HG03558 (cell line): ENCODE measurements at regions not wholly inside any gene's neighbourhood (a gene's known extent, or its start where the extent isn't known, plus 50 kb on each side); places are given as distances from the start of the nearest gene placed in this dataset.
"Not testable (repeated sequence)": the region's sequence is repeated elsewhere in the genome, so short reads cannot be mapped to it uniquely, and the experiment has no call there.

Experiments used
- ATAC-seq: cut with Tn5 transposase; IDR thresholded peaks from one replicate; pipeline ENCODE4 v1.9.1; 2021; ENCODE audit warnings: moderate number of reproducible peaks; ENCODE audit not compliant: unreplicated experiment; ENCODE audit errors: extremely low read depth

DNA sequence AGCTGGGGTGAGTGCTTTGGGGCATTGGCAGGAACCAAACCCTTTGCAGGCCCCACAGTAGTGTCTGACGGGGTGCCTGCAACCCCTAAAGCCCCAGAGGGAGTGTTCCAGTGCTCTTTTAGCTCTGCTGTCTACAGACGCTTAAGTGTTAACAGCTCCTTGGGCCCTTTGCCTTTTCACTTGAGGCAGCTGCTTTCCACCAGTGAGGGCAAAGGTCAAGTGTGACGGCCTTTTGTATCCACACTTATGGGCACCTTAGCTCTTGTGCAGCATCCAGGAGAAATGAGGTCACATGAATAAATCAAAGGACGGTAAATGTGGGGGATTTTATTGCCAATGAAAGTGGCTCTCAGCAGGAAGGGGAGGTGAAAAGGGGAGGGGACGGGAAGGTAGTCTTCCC, 241.4 kb upstream of the PCSK5 start:
- no peak for ATAC-seq

DNA sequence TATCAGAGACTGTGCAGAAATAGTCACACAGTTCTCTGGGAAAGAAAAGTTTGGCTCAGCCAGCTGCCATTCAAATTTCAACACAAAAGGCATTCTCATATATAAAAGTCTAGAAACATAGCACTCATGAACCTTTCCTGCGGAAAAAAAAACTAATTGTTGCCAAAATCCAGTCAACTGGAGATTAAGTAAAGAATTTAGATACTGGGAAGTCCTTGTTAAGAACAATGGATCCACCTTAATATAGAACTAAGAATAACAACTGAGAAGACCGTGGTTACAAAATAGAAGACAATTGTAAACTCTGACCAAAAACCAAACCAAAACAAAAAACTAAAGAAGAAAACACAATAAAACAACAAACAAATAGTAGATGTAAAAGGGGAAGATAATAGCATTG, 238.8 kb upstream of the PCSK5 start:
- ATAC-seq, result no peak

DNA sequence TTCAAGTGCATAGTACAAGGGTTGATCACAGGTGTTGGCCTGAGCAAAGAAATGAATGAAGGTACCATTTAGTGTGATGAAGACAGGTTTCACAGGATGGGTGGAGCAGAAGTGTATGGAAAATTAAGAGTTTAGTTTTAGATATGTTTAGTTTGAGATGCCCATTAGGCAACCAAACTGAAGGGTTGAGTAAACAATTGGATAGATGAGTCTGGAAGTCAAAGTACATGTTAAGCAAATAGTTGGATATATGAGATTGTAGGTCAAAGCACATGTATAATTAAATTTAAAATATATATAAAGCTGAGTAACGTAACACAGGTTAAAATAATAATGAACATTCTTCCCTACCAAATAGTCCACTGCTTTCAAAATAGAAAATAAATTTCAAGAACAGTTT, 237.1 kb upstream of the PCSK5 start:
- ATAC-seq, result no peak

DNA sequence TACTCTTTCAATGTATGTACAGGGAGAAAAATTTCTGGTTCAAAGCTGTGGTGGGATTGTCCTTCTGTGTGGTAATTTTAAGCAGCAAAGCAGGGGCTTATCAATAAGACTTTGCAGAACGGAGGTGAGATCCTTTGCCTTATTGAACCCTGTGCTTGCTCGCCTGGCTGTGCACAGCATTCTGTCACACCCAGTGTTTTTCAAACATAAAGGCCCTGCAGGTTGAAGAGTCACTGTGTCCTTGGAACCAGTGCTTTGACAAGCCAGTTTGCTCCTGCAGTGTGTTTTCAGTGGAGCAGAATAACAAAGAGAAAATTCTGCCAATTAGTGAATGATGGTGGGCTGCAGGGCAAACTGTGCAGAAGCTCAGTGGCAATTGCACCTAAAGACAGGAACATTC, 236.7 kb upstream of the PCSK5 start:
- no peak for ATAC-seq

DNA sequence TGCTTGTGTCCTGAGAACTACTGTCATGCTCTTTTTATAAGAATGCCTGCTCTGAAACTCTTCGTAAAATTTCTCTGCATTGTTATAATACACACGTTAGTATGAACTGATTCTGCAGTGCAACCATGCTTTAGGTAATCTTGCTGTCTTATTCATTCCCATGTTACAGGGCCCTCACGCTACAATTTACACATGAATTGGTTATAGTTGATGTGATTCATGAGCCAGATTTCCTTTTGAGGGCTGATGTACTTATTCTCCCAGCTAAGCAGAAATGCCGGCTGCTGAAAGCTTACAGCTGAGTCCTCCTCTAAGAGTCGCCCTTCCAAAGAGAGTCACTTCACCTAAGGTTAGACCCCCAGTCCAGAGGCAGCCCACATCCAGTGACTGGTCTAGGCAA, 233.5 kb upstream of the PCSK5 start:
- ATAC-seq, result no peak

DNA sequence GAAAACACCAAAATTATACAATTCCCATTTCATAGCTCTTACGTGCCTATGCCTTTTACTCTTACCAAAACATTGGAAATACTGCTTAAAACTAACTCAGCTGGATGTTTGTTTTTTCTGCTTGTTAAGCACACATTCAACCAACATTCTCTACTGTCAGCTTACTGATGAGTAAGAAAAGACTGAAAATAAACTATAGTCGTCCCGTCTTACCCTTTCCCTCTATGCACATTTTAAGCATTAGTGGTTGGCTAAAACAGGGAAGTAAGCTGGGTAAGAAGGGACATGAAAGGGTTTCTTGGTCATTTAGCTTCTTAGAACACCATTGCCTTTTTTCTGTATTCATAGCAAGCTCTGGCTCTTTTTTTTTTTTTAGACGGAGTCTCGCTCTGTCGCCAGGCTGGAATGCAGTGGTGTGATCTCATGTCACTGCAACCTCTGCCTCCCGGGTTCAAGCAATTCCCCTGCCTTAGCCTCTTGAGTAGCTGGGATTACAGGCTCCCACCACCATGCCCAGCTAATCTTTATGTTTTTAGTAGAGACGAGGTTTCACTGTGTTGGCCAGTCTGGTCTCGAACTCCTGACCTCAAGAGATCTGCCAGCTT, 232.1 kb upstream of the PCSK5 start:
- no peak for ATAC-seq

DNA sequence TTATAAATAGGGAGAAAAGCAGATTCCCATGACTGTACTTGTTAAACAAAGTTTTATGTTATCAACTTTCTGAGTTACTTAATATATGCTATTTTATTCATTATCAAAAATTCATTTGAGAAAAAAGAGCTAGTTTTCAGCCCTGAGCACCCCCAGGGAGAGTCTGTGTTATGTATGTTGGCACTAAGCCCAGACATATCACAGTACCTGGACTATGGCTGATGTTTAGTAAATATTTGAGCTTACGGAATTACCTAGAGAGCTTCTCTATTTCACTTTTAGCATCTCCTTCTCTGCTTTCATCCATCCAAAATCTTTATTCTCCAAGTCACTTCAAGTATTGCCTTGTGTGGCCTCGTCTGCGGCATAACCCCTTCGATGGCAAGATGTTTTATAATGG, 225.9 kb upstream of the PCSK5 start:
- no peak for ATAC-seq

DNA sequence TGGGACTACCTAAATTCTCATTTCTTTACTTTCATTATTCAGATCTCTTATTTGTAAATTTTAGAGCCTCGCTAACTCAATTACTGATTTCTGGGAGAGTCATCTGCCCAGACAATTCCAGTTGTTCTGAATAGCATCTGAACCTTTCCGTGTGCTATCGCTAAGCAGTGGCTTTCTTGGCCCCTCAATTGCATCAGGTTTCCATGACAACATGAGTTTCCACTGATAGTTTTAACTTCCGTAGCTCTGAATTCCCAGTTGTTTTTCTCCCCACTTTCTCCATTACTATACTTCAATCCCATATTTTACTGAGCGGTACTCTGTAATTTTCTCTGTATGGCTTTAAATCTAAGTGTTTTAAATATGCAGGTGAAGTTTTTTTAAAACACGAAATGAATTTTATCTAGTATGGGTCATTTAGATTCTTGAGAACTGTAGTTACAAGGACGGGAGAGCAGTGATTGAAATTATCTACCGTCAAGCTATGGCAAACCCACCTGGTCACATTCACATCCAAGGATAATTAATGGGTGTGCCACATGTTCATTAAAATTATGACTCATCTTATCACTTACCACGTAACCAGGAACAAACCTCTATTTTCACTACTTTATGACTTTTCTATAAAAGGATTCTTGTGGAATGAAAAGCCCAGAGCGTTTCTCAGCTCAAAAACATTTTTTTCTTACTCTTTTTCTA, 223.5 kb upstream of the PCSK5 start:
- no peak for ATAC-seq

DNA sequence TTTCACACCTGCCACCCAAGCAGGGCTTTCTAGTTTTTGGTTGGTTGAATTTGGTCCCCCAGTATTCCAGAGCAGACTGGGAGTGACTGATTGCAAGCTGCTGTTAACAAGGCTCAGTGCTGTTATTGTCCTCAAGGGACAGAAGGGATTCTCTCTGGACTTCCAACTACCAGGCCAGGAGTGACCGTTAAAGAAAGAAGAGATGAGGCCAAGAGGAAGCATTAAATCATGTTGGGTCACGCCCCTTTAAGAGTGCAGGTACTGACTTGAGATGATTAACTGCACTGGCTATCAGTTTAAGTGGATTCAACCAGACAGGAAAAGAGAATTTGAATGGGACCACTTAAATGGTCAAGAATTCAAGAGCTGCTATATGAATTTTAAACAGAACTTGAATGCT, 220.8 kb upstream of the PCSK5 start:
- ATAC-seq, result no peak

DNA sequence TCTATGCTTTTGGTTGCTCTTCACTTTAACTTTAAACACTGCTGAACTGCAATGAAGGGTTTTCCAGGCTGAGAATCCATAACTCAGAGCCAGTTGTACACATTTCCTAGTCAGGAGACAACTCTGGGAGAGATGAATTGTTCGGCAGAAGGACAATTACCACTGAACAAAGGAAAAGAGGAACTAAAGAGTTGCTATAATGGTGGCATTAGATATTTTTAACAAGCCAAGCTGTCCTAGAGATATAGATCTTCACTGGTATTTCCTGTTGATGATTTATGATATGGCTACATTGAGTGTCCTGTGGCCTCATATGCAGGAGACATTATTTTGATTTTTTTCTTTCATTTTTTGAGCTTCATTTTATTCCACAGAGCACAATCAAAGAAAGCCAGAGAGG, 219.1 kb upstream of the PCSK5 start:
- no peak for ATAC-seq

DNA sequence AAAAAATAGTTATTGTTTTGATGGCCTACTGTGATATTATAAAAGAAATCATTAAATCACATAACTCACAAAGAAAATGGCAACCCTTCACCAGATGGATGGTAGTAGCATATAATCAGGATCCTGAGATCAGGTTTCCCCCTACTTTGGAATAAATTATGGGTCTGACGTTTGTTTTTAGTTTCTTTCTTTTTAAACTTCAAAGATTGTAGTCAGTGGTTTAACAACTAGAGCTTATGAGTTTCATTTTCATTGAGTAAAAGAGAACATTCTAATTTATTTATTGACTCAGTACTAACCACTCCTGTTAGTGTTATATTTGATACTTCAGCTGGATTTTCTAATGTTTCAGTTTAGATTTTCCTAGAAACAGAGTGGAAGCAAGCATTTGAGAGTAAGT, 218.0 kb upstream of the PCSK5 start:
- ATAC-seq, result no peak

DNA sequence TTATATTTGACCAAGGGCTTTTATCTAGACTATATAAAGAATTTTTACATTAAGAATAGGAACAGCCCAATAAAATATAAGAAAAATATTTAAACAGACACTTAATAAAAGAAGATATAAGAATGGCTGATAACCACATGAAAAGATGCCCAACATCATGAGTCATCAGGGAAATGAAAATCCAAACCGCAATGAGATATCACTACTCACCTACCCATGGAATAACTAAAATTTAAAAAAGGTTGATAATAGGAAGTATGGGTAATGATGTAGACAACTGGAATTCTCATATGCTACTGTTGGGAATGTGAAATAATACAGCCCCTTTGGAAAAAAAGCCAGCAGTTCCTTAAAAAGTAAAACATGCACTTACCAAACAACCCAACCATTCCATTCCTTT, 206.9 kb upstream of the PCSK5 start:
- no peak for ATAC-seq

DNA sequence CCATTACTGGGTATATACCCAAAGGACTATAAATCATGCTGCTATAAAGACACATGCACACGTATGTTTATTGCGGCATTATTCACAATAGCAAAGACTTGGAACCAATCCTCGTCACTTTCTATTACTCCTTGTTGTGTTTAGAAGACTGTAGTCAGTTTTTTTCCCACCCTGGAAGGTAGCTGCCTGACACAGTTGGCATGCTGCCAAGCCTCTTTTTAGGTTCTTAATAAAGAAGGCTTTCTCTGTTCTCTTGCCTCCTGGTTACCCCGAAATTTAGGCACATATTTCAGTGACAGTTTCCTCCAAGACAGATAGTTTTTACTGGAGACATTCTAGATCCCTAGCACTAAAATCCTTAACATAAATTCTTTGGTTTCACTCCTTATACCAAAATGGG, 205.4 kb upstream of the PCSK5 start:
- no peak for ATAC-seq

DNA sequence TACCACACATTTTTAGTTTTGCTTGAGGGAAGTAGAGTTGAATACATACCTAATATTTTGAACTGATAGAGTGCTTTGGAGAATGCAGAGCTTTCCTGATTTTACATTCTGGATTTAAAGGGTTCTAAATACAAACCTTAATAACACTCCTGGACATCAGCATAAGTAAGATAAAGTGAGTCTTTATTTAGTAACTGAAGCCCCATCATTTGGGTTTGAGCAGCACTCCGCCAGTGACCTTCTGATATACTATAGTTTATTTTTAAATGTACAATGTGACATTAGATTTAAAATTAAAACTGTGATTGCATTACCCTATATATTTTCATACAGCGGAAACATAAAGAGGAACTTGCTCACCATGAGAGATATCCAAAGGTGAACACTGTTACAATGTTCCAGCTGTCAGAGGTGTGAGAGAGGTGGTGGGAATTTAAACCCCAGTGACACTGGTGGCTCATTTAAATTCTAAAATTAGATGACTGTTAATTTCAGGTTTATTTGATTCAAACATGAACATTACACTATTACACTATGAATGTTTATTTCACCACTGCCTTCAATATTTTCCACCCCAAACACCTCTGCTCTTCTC, 203.0 kb upstream of the PCSK5 start:
- no peak for ATAC-seq

DNA sequence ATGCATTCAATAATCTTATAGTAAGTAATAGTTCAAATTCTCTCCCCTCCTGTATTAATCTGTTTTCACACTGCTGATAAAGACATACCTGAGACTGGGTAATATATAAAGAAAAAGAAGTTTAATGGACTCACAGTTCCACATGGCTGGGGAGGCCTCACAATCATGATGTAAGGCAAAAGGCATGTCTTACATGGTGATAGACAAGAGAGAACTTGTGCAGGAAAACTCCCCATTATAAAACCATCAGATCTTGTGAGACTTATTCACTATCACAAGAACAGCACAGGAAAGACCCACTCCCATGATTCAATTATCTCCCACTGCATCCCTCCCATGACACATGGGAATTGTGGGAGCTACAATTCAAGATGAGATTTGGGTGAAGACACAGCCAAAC, 199.9 kb upstream of the PCSK5 start:
- ATAC-seq, result not testable (repeated sequence)

DNA sequence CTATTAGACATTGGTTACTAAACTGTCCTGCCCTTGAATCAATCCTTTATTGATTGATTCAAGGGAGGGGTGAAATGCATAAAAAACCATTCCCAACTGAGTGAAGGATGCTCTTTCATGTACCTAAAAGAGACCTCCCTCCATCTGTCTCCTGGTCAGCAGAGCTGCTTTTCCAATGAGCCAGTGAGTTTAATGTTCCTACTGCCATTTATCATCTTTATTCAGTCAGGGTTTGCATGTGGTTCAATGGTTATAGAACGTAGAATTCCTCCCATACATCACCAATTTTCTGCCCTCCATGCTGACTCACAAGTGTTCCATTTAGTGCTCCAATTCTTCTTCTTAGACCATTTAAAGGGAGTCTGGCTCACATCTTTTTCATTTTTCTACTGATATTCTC, 199.1 kb upstream of the PCSK5 start:
- no peak for ATAC-seq

DNA sequence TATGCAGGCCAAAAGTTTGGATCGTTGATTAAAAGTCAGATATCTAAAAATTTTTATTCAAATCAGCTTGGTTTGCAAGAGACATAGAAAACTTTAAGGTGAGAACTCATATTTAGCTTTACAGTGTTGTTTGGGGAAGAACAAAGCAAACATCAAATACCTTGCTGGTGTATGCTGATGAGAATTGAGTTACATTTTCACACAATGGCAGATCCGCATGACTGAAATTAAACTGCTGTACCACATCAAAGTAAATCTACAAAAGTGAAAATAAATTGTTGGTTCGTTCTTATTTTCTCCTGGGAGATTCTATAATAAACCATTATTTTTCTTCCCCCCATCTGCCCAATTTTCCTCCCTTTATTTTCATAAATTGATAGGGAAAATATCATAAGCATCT, 198.2 kb upstream of the PCSK5 start:
- no peak for ATAC-seq

DNA sequence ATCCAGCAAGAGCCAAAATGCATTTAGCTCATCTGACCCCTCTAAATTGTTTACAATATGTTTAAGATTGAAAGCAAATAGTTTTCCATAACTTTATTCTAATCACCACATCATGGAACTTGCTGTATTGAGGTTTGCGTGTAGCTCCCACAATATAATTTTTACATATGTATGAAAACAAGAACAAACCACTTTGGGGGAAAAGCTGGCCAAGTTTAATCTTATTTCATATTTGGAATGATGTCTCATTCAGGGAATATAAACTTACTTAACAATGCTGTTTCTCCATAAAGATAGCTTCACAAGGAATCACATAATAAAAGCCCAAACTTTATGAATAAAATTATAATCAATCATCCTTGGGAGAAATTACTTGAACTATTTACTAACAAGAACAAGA, 194.6 kb upstream of the PCSK5 start:
- ATAC-seq, result no peak

DNA sequence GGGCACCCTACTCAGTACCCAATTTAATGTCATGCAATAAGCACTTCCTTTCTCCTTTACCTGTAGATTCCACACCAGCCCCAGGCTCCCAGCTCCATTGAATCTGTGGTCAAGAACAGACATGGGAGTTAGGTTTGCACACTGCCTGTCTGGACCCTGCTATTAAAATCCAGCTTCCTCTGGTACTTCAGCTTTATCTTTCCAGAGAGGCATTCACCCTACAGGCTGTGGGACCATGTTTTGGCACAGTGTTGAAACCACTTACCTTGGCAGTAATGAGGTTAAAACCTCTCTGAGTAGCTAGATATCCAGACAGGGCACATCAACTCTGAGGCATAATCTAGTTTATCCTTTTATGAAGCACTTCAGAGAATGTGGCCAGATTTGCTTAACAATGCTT, 191.5 kb upstream of the PCSK5 start:
- no peak for ATAC-seq

DNA sequence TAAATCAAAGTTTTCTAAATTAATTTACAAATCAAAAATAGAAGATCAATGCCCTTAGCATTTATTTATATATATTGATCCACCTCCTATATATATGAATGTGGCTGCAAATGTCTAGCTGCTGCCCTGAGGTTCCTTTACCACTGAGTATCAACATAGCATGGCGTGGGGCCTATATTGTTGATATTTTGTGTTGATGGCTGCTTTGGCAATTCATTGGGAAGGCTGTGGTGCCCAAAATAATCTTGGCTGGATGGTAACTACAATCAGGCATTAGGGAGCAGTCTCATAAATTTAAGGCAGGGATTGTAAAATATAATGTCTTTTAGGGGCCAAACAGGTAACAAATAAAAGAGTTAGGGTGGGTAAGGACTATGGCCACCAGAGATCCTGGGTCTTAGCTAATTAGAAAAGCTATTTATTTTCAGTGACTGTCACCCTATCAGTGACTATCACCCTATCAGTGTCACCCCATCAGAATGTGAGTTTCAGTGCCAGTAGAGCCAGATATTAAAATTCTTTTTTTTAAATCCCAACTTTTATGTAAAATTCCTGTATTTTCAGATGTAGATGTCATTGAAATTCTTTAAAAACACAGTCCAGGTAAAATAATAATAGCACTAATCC, 190.7 kb upstream of the PCSK5 start:
- no peak for ATAC-seq

DNA sequence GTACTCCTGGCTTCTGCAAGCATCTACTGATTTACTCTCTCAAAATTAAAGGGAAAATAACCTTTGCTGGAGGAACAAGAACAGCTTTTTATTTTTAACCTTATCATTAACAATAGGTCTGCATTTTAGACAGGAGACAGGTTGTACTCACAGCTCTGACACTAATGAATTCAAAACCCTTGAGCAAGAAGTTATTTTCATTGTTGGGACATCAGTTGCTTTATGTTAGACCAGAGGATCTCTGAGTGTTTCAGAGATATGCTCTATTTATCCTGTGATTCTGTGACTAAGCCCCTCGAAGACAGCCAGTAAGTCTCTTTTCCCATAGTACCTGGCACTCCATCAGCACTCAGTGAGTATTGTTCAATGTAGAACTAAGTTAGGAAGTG, 190.2 kb upstream of the PCSK5 start:
- ATAC-seq, result no peak

DNA sequence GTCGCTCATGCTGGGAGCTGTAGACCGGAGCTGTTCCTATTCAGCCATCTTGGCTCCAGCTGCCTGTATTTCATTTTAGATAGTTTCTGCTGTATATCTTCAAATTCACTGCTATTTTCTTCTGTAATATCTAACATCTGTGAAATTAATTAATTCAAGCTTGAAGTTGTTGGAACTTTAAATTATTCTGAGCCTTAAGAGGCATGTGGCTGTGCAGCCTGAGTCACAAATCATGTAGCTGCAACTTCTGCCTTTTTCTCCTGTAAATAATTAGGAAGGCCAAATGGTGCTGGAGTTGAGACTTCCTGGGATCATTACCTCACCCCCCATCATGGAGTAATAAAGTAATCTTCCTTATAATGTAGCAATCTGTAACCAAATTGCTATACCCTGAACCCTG, 183.3 kb upstream of the PCSK5 start:
- no peak for ATAC-seq
